H1 (cell line): ENCODE measurements at regions not wholly inside any gene's neighbourhood (a gene's known extent, or its start where the extent isn't known, plus 50 kb on each side); places are given as distances from the start of the nearest gene placed in this dataset.

Source experiments
- CHD7 ChIP-seq: fragments of 300-600 bp; sonication (generic); IDR thresholded peaks from 2 replicates; pipeline ENCODE4 v1.7.1; 2012; ENCODE audit warnings: low read length, moderate library complexity, mild to moderate bottlenecking, inconsistent platforms; ENCODE audit not compliant: insufficient replicate concordance
- CTCF ChIP-seq, 3 experiments: IDR thresholded peaks; 1 replicate in 2 of 3; 2 replicates in 1 of 3; pipeline versions ENCODE4 v1.5.1 to v1.6.1; 2011; ENCODE audit warnings: low read length in 3 of 3, mild to moderate bottlenecking in 3 of 3, inconsistent platforms in 2 of 3, low read depth in 1 of 3, moderate library complexity in 1 of 3; ENCODE audit not compliant: insufficient read depth in 1 of 3; ENCODE audit errors: control extremely low read depth in 1 of 3
- GABPA ChIP-seq: IDR thresholded peaks from 2 replicates; pipeline ENCODE4 v1.6.1; 2011; ENCODE audit warnings: mild to moderate bottlenecking, low read length, moderate library complexity, borderline replicate concordance; ENCODE audit not compliant: insufficient read depth
- GTF2F1 ChIP-seq: IDR thresholded peaks from 2 replicates; pipeline ENCODE4 v1.6.1; 2012; ENCODE audit warnings: low read depth, low read length, improper control_type of control experiment, borderline replicate concordance
- HDAC2 ChIP-seq, 2 experiments: fragments of 300-600 bp in 1 of 2; sonication (generic) in 1 of 2; IDR thresholded peaks; 2 replicates each; pipeline ENCODE4 v1.6.1; 2011 to 2012; ENCODE audit warnings: low read depth in 2 of 2, low read length in 2 of 2, mild to moderate bottlenecking in 2 of 2, moderate library complexity in 2 of 2, borderline replicate concordance in 1 of 2, inconsistent platforms in 1 of 2
- KDM1A ChIP-seq: fragments of 200-600, 300-600 bp; sonication (generic); IDR thresholded peaks from 2 replicates; pipeline ENCODE4 v1.7.1; 2016; ENCODE audit warnings: mild to moderate bottlenecking, low read length, borderline replicate concordance
- MAFK ChIP-seq: IDR thresholded peaks from 2 replicates; pipeline ENCODE4 v1.6.1; 2012; ENCODE audit warnings: low read depth, mild to moderate bottlenecking, improper control_type of control experiment, low read length
- MAX ChIP-seq: IDR thresholded peaks from 2 replicates; pipeline ENCODE4 v1.6.1; 2012; ENCODE audit warnings: inconsistent platforms
- POLR2A ChIP-seq, 2 experiments: IDR thresholded peaks; 1 replicate in 1 of 2; 2 replicates in 1 of 2; pipeline ENCODE4 v1.6.1; 2011; ENCODE audit warnings: low read depth in 2 of 2, low read length in 2 of 2, mild to moderate bottlenecking in 2 of 2; ENCODE audit errors: control extremely low read depth in 1 of 2
- RAD21 ChIP-seq, 2 experiments: IDR thresholded peaks in 1 of 2; conservative IDR thresholded peaks in 1 of 2; 2 replicates each; pipeline ENCODE4 v1.6.1; 2011; ENCODE audit warnings: low read depth in 2 of 2, low read length in 2 of 2, improper control_type of control experiment in 1 of 2, inconsistent platforms in 1 of 2, mild to moderate bottlenecking in 1 of 2, moderate library complexity in 1 of 2
- SIX5 ChIP-seq: IDR thresholded peaks from 2 replicates; pipeline ENCODE4 v1.6.1; 2011; ENCODE audit warnings: mild to moderate bottlenecking, low read depth, low read length

GRCh38 chr2:129074298-129074920, 755.7 kb upstream of the HS6ST1 start:
- TF ChIP-seq MAX (no peak), CTCF (IDR thresholded peaks at IDR 0.05; ENCODE audit: control extremely low read depth in 1 of 3, insufficient read depth in 1 of 3, low read depth in 1 of 3, low read length in 3 of 3) (no peak), RAD21 (IDR thresholded peaks at IDR 0.05 in 1 of 2, conservative IDR thresholded peaks at IDR 0.05 in 1 of 2; ENCODE audit: low read depth in 2 of 2, low read length in 2 of 2) (no peak), KDM1A (no peak), MAFK (no peak), HDAC2 (IDR thresholded peaks at IDR 0.05; ENCODE audit: borderline replicate concordance in 1 of 2, low read depth in 2 of 2, low read length in 2 of 2) (no peak), CHD7 (no peak), POLR2A (IDR thresholded peaks at IDR 0.05; ENCODE audit: control extremely low read depth in 1 of 2, low read depth in 2 of 2, low read length in 2 of 2) (no peak), GABPA (no peak), GTF2F1 (no peak), SIX5 (no peak)
